Stimulated activated CD4-positive, alpha-beta T cell treated with anti-CD3 and anti-CD28 coated beads, Interleukin-1b, Interleukin-23, amount 100 ng/mL, for 24 hours (primary cell): ENCODE measurements at regions not wholly inside any gene's neighbourhood (a gene's known extent, or its start where the extent isn't known, plus 50 kb on each side); places are given as distances from the start of the nearest gene placed in this dataset.
"Not testable (repeated sequence)": the region's sequence is repeated elsewhere in the genome, so short reads cannot be mapped to it uniquely, and the experiment has no call there.

ENCODE experiments used
- DNase-seq, 4 experiments: peaks; one replicate each; pipeline ENCODE4 v3.0.0-alpha.2; 2020; ENCODE audit warnings: low read depth in 4 of 4, low spot score in 1 of 4

- not testable (repeated sequence) for DNase-seq
These were observed 151.6 kb downstream of the CDRT15L2 start for GRCh38 chr17:20731131-20731530.

- DNase-seq: no peak
These were observed 154.4 kb downstream of the CDRT15L2 start for GRCh38 chr17:20733923-20734322.

GRCh38 chr17:20735796-20736195 lies 156.3 kb downstream of the CDRT15L2 start:
- no peak for DNase-seq

- not testable (repeated sequence) for DNase-seq
These were observed 158.1 kb downstream of the CDRT15L2 start for GRCh38 chr17:20737636-20738035.

GRCh38 chr17:20771104-20771503 lies 191.6 kb downstream of the CDRT15L2 start:
- DNase-seq: no peak

- no peak for DNase-seq
These were observed 195.1 kb downstream of the CDRT15L2 start for GRCh38 chr17:20774472-20775135.

- DNase-seq: no peak
These were observed 195.8 kb downstream of the CDRT15L2 start for GRCh38 chr17:20775331-20775730.

- DNase-seq: no peak
These were observed 200.0 kb downstream of the CDRT15L2 start for GRCh38 chr17:20779521-20779920.

- DNase-seq: no peak
These were observed 201.7 kb downstream of the CDRT15L2 start for GRCh38 chr17:20781260-20781659.

GRCh38 chr17:20781869-20782268 lies 202.3 kb downstream of the CDRT15L2 start:
- DNase-seq: not testable (repeated sequence)

GRCh38 chr17:20783091-20783490 lies 203.6 kb downstream of the CDRT15L2 start:
- DNase-seq: no peak

GRCh38 chr17:20784100-20784665 lies 204.7 kb downstream of the CDRT15L2 start:
- no peak for DNase-seq

GRCh38 chr17:20787281-20787680 lies 207.8 kb downstream of the CDRT15L2 start:
- no peak for DNase-seq

- no peak for DNase-seq
These were observed 212.1 kb downstream of the CDRT15L2 start for GRCh38 chr17:20791626-20792025.

- DNase-seq: not testable (repeated sequence)
These were observed 215.0 kb downstream of the CDRT15L2 start for GRCh38 chr17:20794532-20794931.

GRCh38 chr17:20797292-20797691 lies 217.8 kb downstream of the CDRT15L2 start:
- DNase-seq: no peak

GRCh38 chr17:20800146-20800545 lies 220.6 kb downstream of the CDRT15L2 start:
- DNase-seq: no peak

- no peak for DNase-seq
These were observed 226.2 kb downstream of the CDRT15L2 start for GRCh38 chr17:20805751-20806150.

GRCh38 chr17:20807566-20807965 lies 228.0 kb downstream of the CDRT15L2 start:
- not testable (repeated sequence) for DNase-seq

GRCh38 chr17:20815410-20815809 lies 227.4 kb downstream of the USP22 start:
- not testable (repeated sequence) for DNase-seq

GRCh38 chr17:20823905-20824304 lies 218.9 kb downstream of the USP22 start:
- DNase-seq: no peak

GRCh38 chr17:20825539-20825938 lies 217.3 kb downstream of the USP22 start:
- no peak for DNase-seq

- DNase-seq: not testable (repeated sequence)
These were observed 202.4 kb downstream of the USP22 start for GRCh38 chr17:20840453-20840852.
